NCI-H510A (cell line): ENCODE measurements at regions not wholly inside any gene's neighbourhood (a gene's known extent, or its start where the extent isn't known, plus 50 kb on each side); places are given as distances from the start of the nearest gene placed in this dataset.
A peak's percentile ranks its signal among the peaks of the same experiment; 100 is the strongest.

Experiments
- DNase-seq: peaks from one replicate; lab custom pipeline; 2025; lab: John Stamatoyannopoulos, UW

DNA sequence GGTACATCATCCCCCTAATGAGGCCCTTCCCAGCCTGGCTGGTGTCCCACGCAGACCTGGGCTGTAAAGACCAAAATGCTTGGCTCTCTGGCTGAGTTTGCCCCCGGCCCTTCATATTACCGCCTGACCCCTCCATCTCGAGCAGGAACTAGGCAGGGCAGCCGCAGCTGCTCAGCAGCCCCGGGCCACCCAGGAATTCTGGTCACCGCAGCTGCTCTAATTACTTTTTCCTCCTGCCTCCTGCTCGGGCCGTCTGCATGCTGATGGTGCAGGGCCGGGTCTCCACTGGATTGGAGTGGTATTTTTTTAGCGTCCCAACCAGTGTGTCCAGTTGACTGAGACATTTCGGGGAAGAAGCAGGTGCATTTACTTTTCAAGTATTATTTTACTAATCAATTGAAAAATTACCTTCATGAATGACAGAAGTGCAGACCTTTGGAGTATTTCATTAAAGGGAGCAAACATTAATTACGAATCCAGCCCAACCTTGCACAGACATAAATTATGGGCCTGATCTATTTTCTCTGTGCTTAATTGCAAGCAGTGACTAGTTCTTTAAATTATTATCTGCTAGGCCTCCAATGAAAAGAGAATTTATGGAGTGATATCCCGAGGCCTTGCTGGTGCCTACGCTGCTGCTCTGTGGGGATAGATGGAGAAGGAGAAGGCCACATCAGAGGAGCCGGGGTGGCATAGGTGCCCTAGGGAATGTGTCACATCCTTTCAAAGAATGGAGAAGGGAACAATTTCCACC lies 176.2 kb downstream of the CYLD start:
- no peak for DNase-seq

- no peak for DNase-seq
These were observed 174.2 kb downstream of the CYLD start for GRCh38 chr16:50916040-50916439.

DNA sequence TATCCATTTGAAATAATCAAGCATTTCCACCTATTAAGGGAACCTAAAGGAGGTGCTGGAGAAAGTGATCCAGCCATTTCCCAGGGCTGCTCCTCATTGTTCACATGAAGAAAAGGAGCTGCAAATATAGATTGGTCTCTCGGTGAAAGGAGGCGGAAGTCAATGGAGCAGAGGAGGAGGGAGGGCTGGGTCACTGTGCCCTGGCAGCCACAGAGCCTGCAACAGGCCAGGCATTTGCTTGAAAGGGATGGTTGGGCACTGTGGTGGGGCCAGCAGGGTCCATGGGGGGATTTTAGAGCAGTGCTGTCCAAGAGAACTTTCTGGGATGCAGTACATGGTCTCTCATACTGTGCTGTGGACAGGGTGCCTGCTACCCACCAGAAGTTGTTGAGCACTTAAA lies 173.2 kb downstream of the CYLD start:
- peak; percentile 29 for DNase-seq

- DNase-seq = no peak
These were observed 168.8 kb downstream of the CYLD start for GRCh38 chr16:50910736-50911100.

- DNase-seq = no peak
These were observed 168.2 kb downstream of the CYLD start for GRCh38 chr16:50909831-50910735.

DNA sequence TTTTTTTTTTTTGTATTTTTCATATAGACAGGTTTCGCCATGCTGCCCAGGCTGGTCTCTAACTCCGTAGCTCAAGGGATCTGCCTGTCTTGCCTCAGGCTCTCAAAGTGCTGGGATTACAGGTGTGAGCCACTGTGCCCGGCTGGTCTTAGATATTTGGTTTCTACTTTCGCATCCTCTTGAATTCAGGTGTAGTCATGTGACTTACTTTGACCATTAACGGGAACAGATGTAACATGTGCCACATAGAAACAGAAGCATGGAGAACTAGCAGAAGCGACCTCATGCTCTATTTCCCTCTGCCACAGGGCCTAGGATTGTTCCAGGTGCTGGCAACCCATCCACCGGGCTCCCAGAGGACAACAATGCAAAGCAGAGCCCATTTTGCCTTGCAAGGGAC lies 166.6 kb downstream of the CYLD start:
- no peak for DNase-seq

- no peak for DNase-seq
These were observed 164.6 kb downstream of the CYLD start for GRCh38 chr16:50906454-50906853.

- DNase-seq = no peak
These were observed 160.6 kb downstream of the CYLD start for GRCh38 chr16:50902457-50902856.

DNA sequence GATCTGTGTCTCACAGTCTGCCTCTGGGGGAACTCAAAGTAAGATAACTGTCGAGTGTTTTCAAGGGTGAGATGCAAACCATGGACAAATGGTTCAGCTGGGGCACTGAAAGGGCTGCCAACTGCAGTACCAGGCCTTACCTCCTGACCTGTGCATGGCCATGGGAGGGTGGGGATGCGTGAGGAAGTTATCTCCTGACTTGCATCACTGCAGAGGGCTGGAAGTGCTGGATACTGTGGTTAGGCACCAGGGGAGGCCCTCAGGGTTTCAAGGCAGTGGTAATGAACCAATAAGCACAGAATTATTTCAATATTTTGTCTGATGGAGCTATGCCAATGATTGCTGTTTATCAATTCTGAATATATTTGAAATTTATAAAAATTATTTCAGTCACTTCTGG lies 159.2 kb downstream of the CYLD start:
- no peak for DNase-seq

GRCh38 chr16:50900391-50900942 lies 158.6 kb downstream of the CYLD start:
- no peak for DNase-seq

- no peak for DNase-seq
These were observed 158.1 kb downstream of the CYLD start for GRCh38 chr16:50899951-50900350.

- no peak for DNase-seq
These were observed 147.9 kb downstream of the CYLD start for GRCh38 chr16:50889746-50890145.

DNA sequence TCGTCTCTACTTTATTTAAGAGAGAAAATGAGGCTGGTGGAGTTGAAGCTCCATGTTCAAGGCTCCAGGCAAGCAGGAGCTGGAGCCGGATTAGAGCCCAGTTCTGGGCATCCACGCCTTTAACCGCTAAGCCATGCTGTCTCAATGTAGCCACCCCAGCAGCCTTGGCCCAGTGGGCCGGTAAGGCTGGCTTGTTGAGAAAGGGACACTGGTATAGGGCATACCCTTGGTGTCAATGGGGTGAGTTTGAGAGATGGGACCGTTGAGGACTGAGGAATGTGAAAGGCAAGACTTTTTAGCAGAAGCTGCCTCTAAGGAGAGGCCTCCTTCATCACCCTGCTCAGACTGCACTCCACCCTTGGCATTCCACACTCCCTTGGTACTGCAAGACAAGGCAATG lies 147.4 kb downstream of the CYLD start:
- DNase-seq = no peak

- DNase-seq = no peak
These were observed 146.8 kb downstream of the CYLD start for GRCh38 chr16:50888486-50889261.

DNA sequence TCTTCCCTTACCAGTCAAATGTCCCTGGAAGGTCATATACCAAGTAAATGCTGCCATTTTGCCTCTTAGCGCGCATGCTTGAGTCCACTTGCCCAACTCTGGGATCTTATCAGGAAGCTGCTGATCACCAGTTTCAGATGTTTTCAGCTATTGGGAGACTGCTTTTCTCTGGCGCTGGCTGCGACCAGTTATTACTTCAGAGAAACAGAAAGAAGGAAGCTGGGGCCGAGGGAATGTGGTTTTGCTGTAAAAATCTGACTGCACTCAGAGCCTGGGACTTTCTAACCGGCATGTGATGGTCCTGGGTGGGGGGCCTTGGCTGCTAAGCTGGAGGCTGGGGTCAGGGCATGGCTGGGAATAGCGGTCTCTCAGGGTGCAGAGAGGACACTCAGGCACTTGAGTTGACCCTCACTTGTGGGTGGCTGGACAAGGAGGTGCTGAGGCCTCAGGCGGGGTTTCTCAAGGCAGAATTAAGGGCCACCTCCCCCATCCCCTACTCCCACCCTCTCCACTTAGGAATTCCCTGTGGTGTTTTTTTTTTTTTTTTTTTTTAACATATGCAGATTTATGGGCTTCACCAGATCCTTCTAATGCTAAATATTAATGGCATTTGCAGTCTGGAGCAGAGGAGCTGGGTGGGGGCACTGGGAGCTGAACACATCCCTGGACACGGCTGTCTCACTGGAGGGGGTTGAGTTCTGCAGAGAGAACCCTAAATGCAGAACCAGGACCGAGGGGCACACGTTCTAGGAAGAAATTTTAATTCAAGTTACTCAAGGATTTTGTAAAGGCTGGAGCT lies 145.8 kb downstream of the CYLD start:
- DNase-seq = no peak

GRCh38 chr16:50884066-50884860 lies 142.4 kb downstream of the CYLD start:
- no peak for DNase-seq

GRCh38 chr16:50881956-50882355 lies 140.1 kb downstream of the CYLD start:
- DNase-seq = no peak

- DNase-seq = no peak
These were observed 139.5 kb downstream of the CYLD start for GRCh38 chr16:50881331-50881830.

DNA sequence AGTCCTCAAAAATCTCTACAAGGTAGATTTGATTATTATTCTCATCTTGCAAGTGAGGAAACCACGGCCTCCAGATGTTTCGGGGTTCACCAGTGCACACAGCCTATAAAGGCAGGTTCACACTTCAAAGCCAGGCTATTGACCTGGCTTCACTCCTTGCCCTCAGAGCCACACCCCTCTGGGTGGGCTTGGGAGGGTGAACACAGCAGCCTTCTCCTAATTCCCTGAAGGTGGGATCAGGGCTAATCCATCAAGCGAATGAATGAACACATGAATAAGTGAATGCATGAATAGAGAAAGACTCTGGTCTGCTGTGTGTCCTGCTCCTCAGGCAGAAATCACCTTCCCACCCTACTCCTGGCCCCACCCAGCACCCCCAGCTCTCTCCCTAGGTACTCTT lies 139.0 kb downstream of the CYLD start:
- no peak for DNase-seq
